IMR-90 (cell line): ENCODE measurements at regions not wholly inside any gene's neighbourhood (a gene's known extent, or its start where the extent isn't known, plus 50 kb on each side); places are given as distances from the start of the nearest gene placed in this dataset.

ENCODE experiments used
- ATAC-seq: fragments of 200-7000 bp; cut with Tn5 transposase; 2 replicates; pipeline ENCODE4 v1.9.1; 2020; ENCODE audit warnings: low read depth, mild to moderate bottlenecking, moderate library complexity
- BruUV-seq: library from RNA; stranded (reverse); fragments of 400-500 nt; replicated peaks from 2 replicates; lab custom pipeline; 2021; lab: Mats Ljungman, UMichigan
- CTCF ChIA-PET: fragments of 300-600 bp; formaldehyde crosslinking; extraction: SDS; loops from one replicate; lab custom pipeline; 2021; ENCODE audit warnings: antibody characterized with exemption; lab: Yijun Ruan, JAX
- POLR2A ChIA-PET: fragments of 300-600 bp; sonication (Branson Sonifier 250); formaldehyde crosslinking; loops from one replicate; lab custom pipeline; 2022; ENCODE audit warnings: antibody characterized with exemption; ENCODE audit not compliant: unreplicated experiment; lab: Charles Lee
- DNase-seq: peaks from one replicate; pipeline ENCODE4 v3.0.0; 2013
- H2AFZ ChIP-seq: replicated peaks from 2 replicates; pipeline ENCODE3; 2013; ENCODE audit warnings: low read length, mild to moderate bottlenecking; ENCODE audit not compliant: poor library complexity
- H2AK5ac ChIP-seq: 2 replicates; pipeline ENCODE4 v1.6.1; 2013; ENCODE audit warnings: low read depth, low read length, inconsistent platforms
- H2AK9ac ChIP-seq: replicated peaks from 2 replicates; pipeline ENCODE3; 2013; ENCODE audit warnings: mild to moderate bottlenecking, low read depth, low read length, moderate library complexity; ENCODE audit not compliant: poor library complexity
- H2BK120ac ChIP-seq: 2 replicates; pipeline ENCODE4 v1.6.1; 2013; ENCODE audit warnings: low read depth, low read length, inconsistent platforms
- H2BK15ac ChIP-seq: 3 replicates; pipeline ENCODE4 v1.6.1; 2013; ENCODE audit warnings: low read depth, low read length, inconsistent platforms
- H2BK20ac ChIP-seq: 2 replicates; pipeline ENCODE4 v1.6.1; 2013; ENCODE audit warnings: low read depth, mild to moderate bottlenecking, inconsistent platforms, low read length, moderate library complexity
- H2BK5ac ChIP-seq: 2 replicates; pipeline ENCODE4 v1.6.1; 2013; ENCODE audit warnings: mild to moderate bottlenecking, low read depth, low read length, inconsistent platforms; ENCODE audit not compliant: poor library complexity, severe bottlenecking
- H3K14ac ChIP-seq: replicated peaks from 2 replicates; pipeline ENCODE4 v1.6.1; 2013; ENCODE audit warnings: low read depth, low read length, inconsistent platforms
- H3K18ac ChIP-seq: 2 replicates; pipeline ENCODE4 v1.6.1; 2013; ENCODE audit warnings: low read depth, low read length, control low read depth
- H3K23ac ChIP-seq: 2 replicates; pipeline ENCODE4 v1.6.1; 2013; ENCODE audit warnings: low read depth, low read length, inconsistent platforms
- H3K27ac ChIP-seq: 2 replicates; pipeline ENCODE4 v1.5.1; 2013; ENCODE audit warnings: mild to moderate bottlenecking, control low read depth, low read length; ENCODE audit not compliant: insufficient read depth
- H3K27me3 ChIP-seq: 2 replicates; pipeline ENCODE4 v1.6.1; 2013; ENCODE audit warnings: low read length; ENCODE audit not compliant: control insufficient read depth, insufficient read depth
- H3K36me3 ChIP-seq: 2 replicates; pipeline ENCODE4 v1.6.1; 2013; ENCODE audit warnings: low read length, mixed read lengths; ENCODE audit not compliant: control insufficient read depth, insufficient read depth
- H3K4ac ChIP-seq: 2 replicates; pipeline ENCODE4 v1.6.1; 2013; ENCODE audit warnings: low read depth, low read length, inconsistent platforms
- H3K4me1 ChIP-seq: 2 replicates; pipeline ENCODE4 v1.6.1; 2013; ENCODE audit warnings: low read length, mixed read lengths; ENCODE audit not compliant: control insufficient read depth, insufficient read depth
- H3K4me2 ChIP-seq: 2 replicates; pipeline ENCODE4 v1.6.1; 2013; ENCODE audit warnings: low read depth, mild to moderate bottlenecking, control low read depth, low read length, moderate library complexity
- H3K4me3 ChIP-seq: 2 replicates; pipeline ENCODE4 v1.5.1; 2013; ENCODE audit warnings: low read depth, mild to moderate bottlenecking, control low read depth, low read length, moderate library complexity; ENCODE audit not compliant: insufficient read depth
- H3K56ac ChIP-seq: 2 replicates; pipeline ENCODE4 v1.6.1; 2013; ENCODE audit warnings: low read length, inconsistent platforms; ENCODE audit not compliant: insufficient read depth; ENCODE audit errors: extremely low read depth
- H3K79me1 ChIP-seq, 2 experiments: 2 replicates each; pipeline ENCODE4 v1.6.1; 2013; ENCODE audit warnings: low read length in 2 of 2, inconsistent platforms in 1 of 2, low read depth in 1 of 2
- H3K9ac ChIP-seq: 2 replicates; pipeline ENCODE4 v1.6.1; 2013; ENCODE audit warnings: low read depth, low read length, control low read depth
- H3K9me1 ChIP-seq: 2 replicates; pipeline ENCODE4 v1.6.1; 2013; ENCODE audit warnings: low read length, inconsistent platforms; ENCODE audit not compliant: insufficient read depth
- H3K9me3 ChIP-seq: 2 replicates; pipeline ENCODE4 v1.6.1; 2013; ENCODE audit warnings: low read length; ENCODE audit not compliant: control insufficient read depth, insufficient read depth
- H4K20me1 ChIP-seq: 2 replicates; pipeline ENCODE4 v1.6.1; 2013; ENCODE audit warnings: low read length, inconsistent platforms; ENCODE audit not compliant: insufficient read depth
- H4K5ac ChIP-seq: 2 replicates; pipeline ENCODE4 v1.6.1; 2013; ENCODE audit warnings: mild to moderate bottlenecking, low read depth, low read length, control low read depth
- H4K8ac ChIP-seq, 2 experiments: 2 replicates each; pipeline ENCODE4 v1.6.1; 2013; ENCODE audit warnings: low read depth in 2 of 2, low read length in 2 of 2, control low read depth in 1 of 2, inconsistent platforms in 1 of 2
- H4K91ac ChIP-seq: 2 replicates; pipeline ENCODE4 v1.6.1; 2013; ENCODE audit warnings: low read depth, low read length, inconsistent platforms; ENCODE audit not compliant: insufficient read depth
- BHLHE40 ChIP-seq: fragments of 150-350 bp; IDR thresholded peaks from 2 replicates; pipeline ENCODE4 v1.6.1; 2016; ENCODE audit warnings: mild to moderate bottlenecking, low read depth, low read length
- CEBPB ChIP-seq: IDR thresholded peaks from 2 replicates; pipeline ENCODE4 v1.6.1; 2012; ENCODE audit warnings: low read depth, low read length, improper control_type of control experiment
- FOS ChIP-seq: fragments of 150-350 bp; IDR thresholded peaks from 2 replicates; pipeline ENCODE4 v1.6.1; 2016; ENCODE audit warnings: low read depth, low read length
- MAZ ChIP-seq: IDR thresholded peaks from 2 replicates; pipeline ENCODE4 v1.6.1; 2012; ENCODE audit warnings: low read depth, mild to moderate bottlenecking, low read length, improper control_type of control experiment, moderate library complexity, borderline replicate concordance
- MXI1 ChIP-seq: IDR thresholded peaks from 2 replicates; pipeline ENCODE4 v1.6.1; 2012; ENCODE audit warnings: low read depth, mild to moderate bottlenecking, low read length, moderate library complexity, borderline replicate concordance
- RAD21 ChIP-seq: IDR thresholded peaks from 2 replicates; pipeline ENCODE4 v1.6.1; 2012; ENCODE audit warnings: low read length, improper control_type of control experiment
- RCOR1 ChIP-seq: IDR thresholded peaks from 2 replicates; pipeline ENCODE4 v1.6.1; 2012; ENCODE audit warnings: mild to moderate bottlenecking, low read length, improper control_type of control experiment; ENCODE audit not compliant: insufficient replicate concordance
- WGBS, 2 experiments: methylation state at CpG; one replicate each; pipeline versions ENCODE4 v1.1.5 to v1.1.7; 2013; ENCODE audit warnings: missing lambda C conversion rate in 2 of 2; ENCODE audit not compliant: insufficient read length in 1 of 2; ENCODE audit errors: extremely low coverage in 2 of 2; 5-methylcytosine and 5-hydroxymethylcytosine counted together
- dilution Hi-C: fragments of 300-500 bp; cut with HindIII; formaldehyde crosslinking; loops from one replicate; pipeline ENCODE4 v1.14.3; 2018; ENCODE audit warnings: low sequenced_read_pairs; ENCODE audit not compliant: unreplicated experiment
- in situ Hi-C: fragments of 300-500 bp; cut with MboI; formaldehyde crosslinking; loops from 3 replicates; pipeline ENCODE4 v1.14.3; 2019; ENCODE audit warnings: low sequenced_read_pairs, inconsistent platforms, mixed read lengths
- intact Hi-C: fragments of 100-400 bp; cut with micrococcal nuclease; formaldehyde crosslinking; loops from 2 replicates; pipeline ENCODE4 v1.10.0; 2022

- Histone ChIP-seq H3K4ac (no peak overlapping the region), H3K9ac (no peak overlapping the region), H2AK9ac (no peak overlapping the region), H3K56ac (no peak overlapping the region), H3K9me1 (no peaks in the 10 kb centered on the region; the same call in 1 of the 2 replicates), H3K27me3 (no peaks in the 10 kb centered on the region), H3K4me3 (no peak overlapping the region), H3K36me3 (no peaks in the 10 kb centered on the region), H4K8ac (no peak overlapping the region), H4K91ac (no peak overlapping the region), H3K27ac (no peak overlapping the region), H3K14ac (no peak overlapping the region), H3K9me3 (no peaks in the 10 kb centered on the region), H2AK5ac (no peak overlapping the region), H2BK5ac (no peak overlapping the region), H4K20me1 (no peaks in the 10 kb centered on the region), H3K4me1 (no peaks in the 10 kb centered on the region), H2AFZ (no peak overlapping the region), H3K79me1 (no peaks in the 10 kb centered on the region), H3K18ac (no peak overlapping the region), H3K23ac (no peak overlapping the region), H3K4me2 (no peak overlapping the region), H2BK20ac (no peak overlapping the region), H4K5ac (no peak overlapping the region), H2BK15ac (no peak overlapping the region), H2BK120ac (no peak overlapping the region)
- ChIA-PET POLR2A (no interaction called here), CTCF (no interaction called here)
- no TSS peak for BruUV-seq
- in situ Hi-C loops: no loop called here
- dilution Hi-C loops: no loop called here
- intact Hi-C loops: no loop called here
- WGBS, 2 experiments: 100% methylated on average over 2 of the region's 3 CpGs; no CpG with 5 or more reads in 1 of the 2 experiments
- no peak for TF ChIP-seq MAZ
- TF ChIP-seq CEBPB: no peak
- no peak for TF ChIP-seq RAD21
- TF ChIP-seq FOS: no peak
- TF ChIP-seq MXI1: no peak
- no peak for TF ChIP-seq RCOR1
- TF ChIP-seq BHLHE40: no peak
- ATAC-seq (no peak), DNase-seq (no peak)
These were observed 101.8 kb upstream of the GUCY1A1 start for GRCh38 chr4:155564880-155565279.
